CD4-positive, alpha-beta memory T cell (primary cell): ENCODE measurements at regions not wholly inside any gene's neighbourhood (a gene's known extent, or its start where the extent isn't known, plus 50 kb on each side); places are given as distances from the start of the nearest gene placed in this dataset.

Source experiments
- CTCF ChIA-PET: fragments of 350-600 bp; sonication (Branson Sonifier 250); formaldehyde crosslinking; loops from one replicate; lab custom pipeline; 2021; ENCODE audit warnings: inconsistent platforms; ENCODE audit not compliant: partially characterized antibody; lab: Charles Lee
- POLR2A ChIA-PET: fragments of 350-600 bp; sonication (Branson Sonifier 250); formaldehyde crosslinking; loops from one replicate; lab custom pipeline; 2021; ENCODE audit not compliant: partially characterized antibody; lab: Charles Lee
- DNase-seq, 5 donors: peaks; one replicate each; pipeline versions ENCODE4 v3.0.0 to v3.0.0-alpha.2; 2020 to 2022; ENCODE audit warnings: mixed read lengths in 1 of 5
- H3K27ac ChIP-seq: one replicate; pipeline ENCODE4 v1.7.0; 2013; ENCODE audit warnings: low read depth, low read length
- H3K27me3 ChIP-seq: 2 replicates; pipeline ENCODE4 v1.7.0; 2013; ENCODE audit warnings: mild to moderate bottlenecking, low read length, moderate library complexity; ENCODE audit not compliant: insufficient read depth
- H3K36me3 ChIP-seq: 2 replicates; pipeline ENCODE4 v1.7.0; 2013; ENCODE audit warnings: mild to moderate bottlenecking, low read length, moderate library complexity; ENCODE audit not compliant: insufficient read depth
- H3K4me1 ChIP-seq: 2 replicates; pipeline ENCODE4 v1.7.0; 2013; ENCODE audit warnings: mild to moderate bottlenecking, low read length, moderate library complexity; ENCODE audit not compliant: insufficient read depth
- H3K4me3 ChIP-seq, 2 donors: one replicate each; pipeline ENCODE4 v1.7.0; 2013; ENCODE audit warnings: low read length in 2 of 2, mild to moderate bottlenecking in 1 of 2
- H3K9me3 ChIP-seq, 2 donors: one replicate each; pipeline ENCODE4 v1.7.0; 2013; ENCODE audit warnings: low read length in 2 of 2, control low read depth in 1 of 2; ENCODE audit not compliant: control insufficient read depth in 1 of 2
- H3K27ac Mint-ChIP-seq, 7 donors: one replicate each; pipeline ENCODE4 v1.8.0; 2020 to 2021; ENCODE audit warnings: mixed read lengths in 7 of 7, mild to moderate bottlenecking in 6 of 7, inconsistent platforms in 3 of 7, moderate library complexity in 3 of 7
- H3K27me3 Mint-ChIP-seq, 2 donors: one replicate each; pipeline ENCODE4 v1.8.0; 2020 to 2021; ENCODE audit warnings: mixed read lengths in 2 of 2
- H3K36me3 Mint-ChIP-seq, 2 donors: one replicate each; pipeline ENCODE4 v1.8.0; 2020 to 2021; ENCODE audit warnings: mixed read lengths in 2 of 2, inconsistent platforms in 1 of 2, mild to moderate bottlenecking in 1 of 2
- H3K4me1 Mint-ChIP-seq, 4 donors: one replicate each; pipeline ENCODE4 v1.8.0; 2020 to 2021; ENCODE audit warnings: mixed read lengths in 4 of 4, mild to moderate bottlenecking in 1 of 4
- H3K4me3 Mint-ChIP-seq, 8 donors: one replicate each; pipeline ENCODE4 v1.8.0; 2020 to 2021; ENCODE audit warnings: mixed read lengths in 8 of 8, mild to moderate bottlenecking in 7 of 8, moderate library complexity in 6 of 8, inconsistent platforms in 3 of 8
- H3K9me3 Mint-ChIP-seq, 8 donors: one replicate each; pipeline ENCODE4 v1.8.0; 2020 to 2021; ENCODE audit warnings: mixed read lengths in 8 of 8, mild to moderate bottlenecking in 5 of 8, inconsistent platforms in 3 of 8, moderate library complexity in 1 of 8
- intact Hi-C: fragments of 100-400 bp; cut with micrococcal nuclease; formaldehyde crosslinking; loops from one replicate; pipeline ENCODE4 v1.15.1; 2023

DNA sequence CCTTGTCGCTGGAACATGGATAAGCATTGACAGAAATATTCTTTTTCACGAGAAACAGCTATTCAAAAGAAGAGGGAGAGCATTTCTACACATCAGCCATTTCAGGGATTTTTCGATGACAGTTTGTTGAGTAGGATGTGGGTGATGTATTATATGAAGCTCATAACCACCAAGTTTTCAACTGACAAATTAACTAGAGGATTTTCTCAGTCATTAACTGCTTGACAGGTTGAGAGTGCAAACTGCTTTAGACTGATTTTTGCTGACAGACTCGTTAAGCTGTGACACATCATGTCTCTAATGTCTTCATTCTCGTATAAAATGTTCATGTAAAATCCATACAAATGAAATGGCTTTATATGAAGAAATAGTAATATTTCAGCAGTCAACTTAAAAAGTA lies 354.2 kb upstream of the KCNN2 start:
- Mint-ChIP-seq H3K9me3 (peaks cover 0 to 5% (median 3%) of the 10 kb centered on the region in 8 donors), H3K27ac (no peak overlapping the region)
- POLR2A ChIA-PET: no interaction called here

DNA sequence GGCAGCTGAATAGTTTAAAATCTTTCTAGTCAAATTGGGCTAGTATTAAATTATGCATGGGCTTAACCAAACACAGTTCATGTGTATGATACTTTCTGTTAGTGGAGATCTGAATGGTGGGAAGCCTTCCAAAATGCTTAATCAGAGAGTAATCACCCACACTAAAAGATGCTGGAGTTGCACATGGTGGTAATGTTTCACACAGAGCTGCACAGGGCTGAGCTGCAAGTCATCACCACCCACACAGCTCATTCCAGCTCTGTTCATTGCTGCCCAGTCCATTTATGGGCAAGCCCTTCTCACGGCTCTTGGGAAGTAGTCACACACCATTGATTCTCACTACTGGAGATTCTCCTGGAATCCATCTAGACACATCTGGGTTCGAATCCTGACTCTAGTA lies 351.5 kb upstream of the KCNN2 start:
- no peak overlapping the region for H3K27ac ChIP-seq
- Mint-ChIP-seq H3K4me1 (no peaks in the 10 kb centered on the region), H3K27ac (no peak overlapping the region), H3K9me3 (peaks cover 0 to 5% (median 3%) of the 10 kb centered on the region in 8 donors), H3K4me3 (no peak overlapping the region), H3K27me3 (no peaks in the 10 kb centered on the region), H3K36me3 (no peaks in the 10 kb centered on the region)
- POLR2A ChIA-PET: no interaction called here
- H3K4me1 ChIP-seq: no peaks in the 10 kb centered on the region
- no peaks in the 10 kb centered on the region for H3K9me3 ChIP-seq
- no peak for DNase-seq
- no peak overlapping the region for H3K4me3 ChIP-seq
- intact Hi-C loops: no loop called here
- no peaks in the 10 kb centered on the region for H3K27me3 ChIP-seq
- no peaks in the 10 kb centered on the region for H3K36me3 ChIP-seq
- CTCF ChIA-PET: no interaction called here

More for the DNA sequence above, 354.2 kb upstream of the KCNN2 start:
- no peaks in the 10 kb centered on the region for H3K4me1 Mint-ChIP-seq
- H3K36me3 ChIP-seq: no peaks in the 10 kb centered on the region
- no peaks in the 10 kb centered on the region for H3K9me3 ChIP-seq
- CTCF ChIA-PET: no interaction called here
- DNase-seq: no peak
- H3K27me3 ChIP-seq: no peaks in the 10 kb centered on the region
- no peaks in the 10 kb centered on the region for H3K27me3 Mint-ChIP-seq
- no peak overlapping the region for H3K27ac ChIP-seq
- H3K4me3 Mint-ChIP-seq: no peak overlapping the region
- H3K36me3 Mint-ChIP-seq: no peaks in the 10 kb centered on the region
- no peak overlapping the region for H3K4me3 ChIP-seq
- intact Hi-C loops: no loop called here
- H3K4me1 ChIP-seq: no peaks in the 10 kb centered on the region

DNA sequence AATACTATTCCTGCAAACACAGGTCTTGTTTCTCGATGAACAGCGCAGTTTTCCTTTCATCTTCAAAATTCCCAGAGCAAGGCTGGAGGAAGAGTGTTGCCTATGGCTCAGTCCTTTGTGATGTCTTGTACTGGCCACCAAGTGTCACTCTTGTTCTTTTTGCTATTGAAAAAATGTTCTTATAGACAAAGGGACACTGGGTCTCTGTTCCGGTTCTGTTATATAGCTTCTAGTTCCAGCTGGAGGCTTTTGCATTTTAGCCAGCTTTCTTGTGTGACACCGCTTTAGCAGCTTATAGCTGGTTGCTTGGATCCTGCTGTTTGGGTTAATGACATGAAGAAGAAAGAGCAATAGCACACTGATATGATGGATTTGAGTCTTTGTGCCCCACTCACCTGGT lies 343.7 kb upstream of the KCNN2 start:
- ChIA-PET POLR2A (no interaction called here), CTCF (interaction anchor here (0.6 kb wide), 1 partner anchor 1433 kb away, joined by 4 read pairs; no protein-coding TSS in a partner anchor)
- Mint-ChIP-seq H3K36me3 (no peaks in the 10 kb centered on the region), H3K4me3 (no peak overlapping the region), H3K4me1 (no peaks in the 10 kb centered on the region), H3K27ac (no peak overlapping the region), H3K9me3 (peaks cover 0 to 6% (median 0%) of the 10 kb centered on the region in 8 donors), H3K27me3 (no peaks in the 10 kb centered on the region)
- DNase-seq: no peak
- intact Hi-C loops: no loop called here
- Histone ChIP-seq H3K36me3 (no peaks in the 10 kb centered on the region), H3K27me3 (no peaks in the 10 kb centered on the region), H3K27ac (no peak overlapping the region), H3K9me3 (no peaks in the 10 kb centered on the region), H3K4me3 (no peak overlapping the region), H3K4me1 (no peaks in the 10 kb centered on the region)

DNA sequence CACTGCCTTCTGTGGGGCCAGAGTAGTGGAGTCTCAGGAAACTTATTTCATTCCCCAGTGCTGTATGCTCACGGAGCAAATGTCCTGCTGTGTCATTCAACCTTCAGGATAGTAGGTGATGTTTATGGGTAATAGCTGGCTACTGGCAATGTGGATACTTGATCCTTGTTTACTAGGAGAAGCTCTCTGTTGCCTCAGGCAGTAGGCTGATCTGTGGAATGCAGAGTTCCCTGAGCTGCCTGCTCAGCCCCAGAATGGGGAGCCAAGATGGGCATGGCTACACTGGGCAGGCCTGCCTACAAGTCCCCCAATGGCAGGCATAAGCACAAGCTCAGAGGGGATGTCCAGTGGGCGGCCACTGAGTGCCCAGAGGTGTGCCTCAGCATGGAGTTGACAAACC lies 323.1 kb upstream of the KCNN2 start:
- Histone ChIP-seq H3K9me3 (no peaks in the 10 kb centered on the region), H3K4me3 (no peak overlapping the region), H3K4me1 (no peaks in the 10 kb centered on the region), H3K27ac (no peak overlapping the region), H3K27me3 (no peaks in the 10 kb centered on the region), H3K36me3 (no peaks in the 10 kb centered on the region)
- Mint-ChIP-seq H3K9me3 (peaks cover 2 to 13% (median 8%) of the 10 kb centered on the region in 8 donors), H3K36me3 (no peaks in the 10 kb centered on the region), H3K4me1 (no peaks in the 10 kb centered on the region), H3K27me3 (peaks cover 0 to 1% of the 10 kb centered on the region in 2 donors), H3K27ac (no peak overlapping the region), H3K4me3 (no peak overlapping the region)
- CTCF ChIA-PET: no interaction called here
- no peak for DNase-seq
- intact Hi-C loops: no loop called here
- POLR2A ChIA-PET: no interaction called here

DNA sequence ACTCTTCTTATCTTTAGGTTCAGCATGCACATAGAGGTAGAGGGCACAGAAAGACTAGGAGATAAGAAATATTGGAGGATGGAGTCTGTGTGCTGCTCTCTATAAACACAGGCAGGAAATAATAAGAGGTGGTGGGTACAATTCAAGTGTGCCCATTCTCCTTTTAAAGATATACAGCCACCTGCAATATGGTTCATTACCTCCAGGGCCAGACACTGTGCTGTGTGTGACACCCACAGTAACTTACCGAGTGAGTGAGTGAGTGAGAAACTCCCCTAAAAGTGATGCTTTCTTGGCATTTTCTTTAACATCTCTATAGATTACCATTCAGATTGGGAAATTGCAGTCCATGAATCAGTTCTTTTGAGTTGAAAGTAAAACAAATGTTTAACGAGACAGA lies 311.8 kb upstream of the KCNN2 start:
- DNase-seq: no peak
- peaks cover 0 to 3% (median under 1%) of the 10 kb centered on the region in 8 donors for H3K9me3 Mint-ChIP-seq
- H3K27me3 Mint-ChIP-seq: peaks cover 8 to 13% of the 10 kb centered on the region in 2 donors
- ChIA-PET CTCF (no interaction called here), POLR2A (no interaction called here)
- no peak overlapping the region for H3K27ac Mint-ChIP-seq
- no peaks in the 10 kb centered on the region for H3K4me1 Mint-ChIP-seq
- intact Hi-C loops: no loop called here
- H3K9me3 ChIP-seq: no peaks in the 10 kb centered on the region
- H3K27ac ChIP-seq: no peak overlapping the region
- no peak overlapping the region for H3K4me3 ChIP-seq
- H3K36me3 ChIP-seq: no peaks in the 10 kb centered on the region
- H3K27me3 ChIP-seq: no peaks in the 10 kb centered on the region
- H3K4me3 Mint-ChIP-seq: no peak overlapping the region
- no peaks in the 10 kb centered on the region for H3K36me3 Mint-ChIP-seq
- no peaks in the 10 kb centered on the region for H3K4me1 ChIP-seq

DNA sequence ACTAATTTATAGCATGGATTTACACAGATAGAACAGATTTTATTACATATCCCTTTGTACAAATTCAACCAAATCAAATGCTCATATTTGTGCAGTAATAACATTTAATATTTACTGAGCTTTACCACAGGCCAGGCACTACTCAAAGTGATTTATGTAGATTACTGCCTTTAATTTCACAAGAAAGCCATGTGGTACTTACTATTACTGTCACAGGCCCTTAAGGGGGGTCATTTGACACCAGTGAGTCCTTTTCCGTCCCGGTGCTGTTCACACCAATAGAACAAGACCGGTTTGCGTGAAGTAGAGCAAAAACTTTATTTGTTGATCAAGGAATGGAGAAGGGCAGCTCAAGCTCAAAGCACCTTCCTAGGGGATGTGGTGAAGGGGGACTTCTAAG lies 308.5 kb upstream of the KCNN2 start:
- POLR2A ChIA-PET: no interaction called here
- no peak overlapping the region for H3K27ac Mint-ChIP-seq

DNA sequence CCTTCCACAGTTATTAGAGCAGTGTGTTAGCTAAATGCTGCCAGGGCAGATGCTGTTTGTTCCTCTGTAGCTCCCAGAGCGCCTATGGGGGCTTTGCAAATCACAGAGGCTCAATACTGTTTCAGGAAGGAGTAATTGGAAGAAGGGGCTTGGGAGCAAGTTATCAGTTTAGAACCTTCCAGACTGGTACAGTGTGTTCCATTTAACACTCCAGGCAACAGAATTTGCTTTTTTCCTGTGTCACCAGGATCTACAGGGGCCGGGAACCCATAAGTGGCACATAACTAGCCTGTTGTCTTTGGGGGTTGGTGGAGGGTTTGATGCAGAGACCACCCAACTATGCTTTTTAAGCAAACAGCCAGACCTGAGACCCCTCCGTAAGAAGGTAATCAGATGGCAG lies 307.3 kb upstream of the KCNN2 start:
- no peak overlapping the region for H3K27ac Mint-ChIP-seq
- H3K4me3 Mint-ChIP-seq: no peak overlapping the region
- H3K27me3 Mint-ChIP-seq: peaks cover 19 to 25% of the 10 kb centered on the region in 2 donors
- Histone ChIP-seq H3K4me3 (no peak overlapping the region), H3K36me3 (no peaks in the 10 kb centered on the region), H3K4me1 (no peaks in the 10 kb centered on the region), H3K9me3 (no peaks in the 10 kb centered on the region), H3K27me3 (peaks cover 13% of the 10 kb centered on the region), H3K27ac (no peak overlapping the region)
- H3K4me1 Mint-ChIP-seq: no peaks in the 10 kb centered on the region
- ChIA-PET POLR2A (no interaction called here), CTCF (no interaction called here)
- H3K9me3 Mint-ChIP-seq: peaks cover 1 to 12% (median 6%) of the 10 kb centered on the region in 8 donors
- no peaks in the 10 kb centered on the region for H3K36me3 Mint-ChIP-seq
- no peak for DNase-seq
- intact Hi-C loops: no loop called here

More for the DNA sequence above, 308.5 kb upstream of the KCNN2 start:
- H3K27me3 ChIP-seq: peaks cover 13% of the 10 kb centered on the region
- intact Hi-C loops: no loop called here
- H3K9me3 Mint-ChIP-seq: peaks cover 1 to 9% (median 6%) of the 10 kb centered on the region in 8 donors
- H3K36me3 ChIP-seq: no peaks in the 10 kb centered on the region
- CTCF ChIA-PET: no interaction called here
- no peaks in the 10 kb centered on the region for H3K36me3 Mint-ChIP-seq
- no peak for DNase-seq
- H3K27ac ChIP-seq: no peak overlapping the region
- H3K9me3 ChIP-seq: no peaks in the 10 kb centered on the region
- no peaks in the 10 kb centered on the region for H3K4me1 Mint-ChIP-seq
- peaks cover 19 to 23% of the 10 kb centered on the region in 2 donors for H3K27me3 Mint-ChIP-seq
- no peak overlapping the region for H3K4me3 Mint-ChIP-seq
- no peaks in the 10 kb centered on the region for H3K4me1 ChIP-seq
- H3K4me3 ChIP-seq: no peak overlapping the region
